Esophagus (tissue), 2 donors: ENCODE measurements at regions not wholly inside any gene's neighbourhood (a gene's known extent, or its start where the extent isn't known, plus 50 kb on each side); places are given as distances from the start of the nearest gene placed in this dataset.
"Not testable (repeated sequence)": the region's sequence is repeated elsewhere in the genome, so short reads cannot be mapped to it uniquely, and the experiment has no call there.

Experiments
- H3K27ac ChIP-seq, 2 donors: one replicate each; pipeline ENCODE4 v1.5.1; 2013; ENCODE audit warnings: low read depth in 2 of 2, mild to moderate bottlenecking in 2 of 2, inconsistent platforms in 1 of 2, low read length in 1 of 2, moderate library complexity in 1 of 2
- H3K27me3 ChIP-seq, 2 donors: one replicate each; pipeline ENCODE4 v1.6.1; 2013; ENCODE audit warnings: low read length in 2 of 2, control low read depth in 1 of 2, mild to moderate bottlenecking in 1 of 2; ENCODE audit not compliant: insufficient read depth in 2 of 2, control insufficient read depth in 1 of 2
- H3K36me3 ChIP-seq, 2 donors: one replicate each; pipeline ENCODE4 v1.6.1; 2013; ENCODE audit warnings: low read length in 1 of 2; ENCODE audit not compliant: control insufficient read depth in 2 of 2, insufficient read depth in 2 of 2
- H3K4me1 ChIP-seq, 2 donors: one replicate each; pipeline ENCODE4 v1.6.1; 2013; ENCODE audit warnings: low read length in 1 of 2; ENCODE audit not compliant: control insufficient read depth in 2 of 2, insufficient read depth in 2 of 2
- H3K4me3 ChIP-seq, 2 donors: one replicate each; pipeline ENCODE4 v1.5.1; 2013; ENCODE audit warnings: low read length in 2 of 2, mild to moderate bottlenecking in 2 of 2, low read depth in 1 of 2, moderate library complexity in 1 of 2
- H3K9me3 ChIP-seq, 2 donors: one replicate each; pipeline ENCODE4 v1.6.1; 2013; ENCODE audit warnings: mild to moderate bottlenecking in 2 of 2, low read depth in 1 of 2, low read length in 1 of 2, moderate library complexity in 1 of 2; ENCODE audit not compliant: control insufficient read depth in 2 of 2, insufficient read depth in 1 of 2
- WGBS, 2 donors: extraction: QIAGEN DNeasy Blood & Tissue Kit; methylation state at CpG; one replicate each; pipeline ENCODE4 v1.1.7; 2013; 5-methylcytosine and 5-hydroxymethylcytosine counted together
- donor health status: healthy with polysubstance abuse.
- donor health status: Bipolar disorder and iron deficiency.

- Histone ChIP-seq H3K4me1 (no peaks in the 10 kb centered on the region), H3K9me3 (peaks cover 2 to 4% of the 10 kb centered on the region in 2 donors), H3K36me3 (no peaks in the 10 kb centered on the region)
Observed at GRCh38 chr16:59645194-59645593, 911.1 kb upstream of the GOT2 start.

GRCh38 chr16:59635674-59636073, 901.6 kb upstream of the GOT2 start:
- Histone ChIP-seq H3K27me3 (no peaks in the 10 kb centered on the region), H3K4me3 (no peak overlapping the region), H3K27ac (no peak overlapping the region), H3K9me3 (no peaks in the 10 kb centered on the region), H3K4me1 (no peaks in the 10 kb centered on the region), H3K36me3 (no peaks in the 10 kb centered on the region)

More at GRCh38 chr16:59645194-59645593, 911.1 kb upstream of the GOT2 start:
- Histone ChIP-seq H3K27me3 (no peaks in the 10 kb centered on the region), H3K4me3 (no peak overlapping the region), H3K27ac (no peak overlapping the region)

- Histone ChIP-seq H3K27ac (no peak overlapping the region), H3K4me1 (no peaks in the 10 kb centered on the region), H3K9me3 (no peaks in the 10 kb centered on the region), H3K36me3 (no peaks in the 10 kb centered on the region), H3K4me3 (no peak overlapping the region), H3K27me3 (no peaks in the 10 kb centered on the region)
- 25 to 43% methylated on average over 1 of the region's 1 CpG for WGBS, 2 donors
Observed at GRCh38 chr16:59634951-59635350, 900.8 kb upstream of the GOT2 start.

GRCh38 chr16:59634004-59634579, 900.0 kb upstream of the GOT2 start:
- Histone ChIP-seq H3K27ac (no peak overlapping the region), H3K36me3 (no peaks in the 10 kb centered on the region), H3K27me3 (no peaks in the 10 kb centered on the region), H3K4me1 (no peaks in the 10 kb centered on the region), H3K4me3 (no peak overlapping the region), H3K9me3 (no peaks in the 10 kb centered on the region)
- 44 to 50% methylated on average over 4 of the region's 4 CpGs for WGBS, 2 donors

GRCh38 chr16:59632276-59632855, 898.2 kb upstream of the GOT2 start:
- Histone ChIP-seq H3K36me3 (no peaks in the 10 kb centered on the region), H3K27ac (no peak overlapping the region), H3K4me1 (no peaks in the 10 kb centered on the region), H3K27me3 (no peaks in the 10 kb centered on the region), H3K4me3 (no peak overlapping the region), H3K9me3 (no peaks in the 10 kb centered on the region)
- 46 to 66% methylated on average over 3 of the region's 3 CpGs for WGBS, 2 donors

GRCh38 chr16:59624381-59624780, 890.3 kb upstream of the GOT2 start:
- H3K9me3 ChIP-seq, H3K27ac ChIP-seq, H3K4me3 ChIP-seq, H3K4me1 ChIP-seq, H3K36me3 ChIP-seq, H3K27me3 ChIP-seq: not testable (repeated sequence)
- 57 to 64% methylated on average over 2 of the region's 2 CpGs for WGBS, 2 donors

GRCh38 chr16:59614466-59615240, 880.5 kb upstream of the GOT2 start:
- WGBS, 2 donors = 82 to 87% methylated on average over 2 of the region's 2 CpGs
- H3K4me3 ChIP-seq = no peak overlapping the region
- H3K36me3 ChIP-seq = no peaks in the 10 kb centered on the region
- no peak overlapping the region for H3K27ac ChIP-seq
- H3K9me3 ChIP-seq = no peaks in the 10 kb centered on the region
- no peaks in the 10 kb centered on the region for H3K4me1 ChIP-seq
- H3K27me3 ChIP-seq = no peaks in the 10 kb centered on the region

GRCh38 chr16:59612910-59613620, 878.9 kb upstream of the GOT2 start:
- not testable (repeated sequence) for H3K9me3 ChIP-seq, H3K4me1 ChIP-seq, H3K36me3 ChIP-seq, H3K27me3 ChIP-seq, H3K4me3 ChIP-seq, H3K27ac ChIP-seq
- WGBS, 2 donors = 53 to 54% methylated on average over 7 to 8 of the region's 8 CpGs

- H3K4me1 ChIP-seq = no peaks in the 10 kb centered on the region
- no peaks in the 10 kb centered on the region for H3K27me3 ChIP-seq
- no peak overlapping the region for H3K27ac ChIP-seq
- 39 to 46% methylated on average over 3 of the region's 3 CpGs for WGBS, 2 donors
- H3K4me3 ChIP-seq = no peak overlapping the region
- H3K36me3 ChIP-seq = no peaks in the 10 kb centered on the region
- H3K9me3 ChIP-seq = no peaks in the 10 kb centered on the region
Observed at GRCh38 chr16:59612094-59612493, 878.0 kb upstream of the GOT2 start.
